Mucosa of descending colon (tissue), 3 donors: ENCODE measurements at regions not wholly inside any gene's neighbourhood (a gene's known extent, or its start where the extent isn't known, plus 50 kb on each side); places are given as distances from the start of the nearest gene placed in this dataset.

Experiments used
- ATAC-seq: fragments of 200-7000 bp; cut with Tn5 transposase; one replicate; pipeline ENCODE4 v1.9.1; 2020; ENCODE audit warnings: mild to moderate bottlenecking, moderate library complexity
- DNase-seq, 3 donors: peaks; one replicate each; pipeline ENCODE4 v3.0.0-alpha.2; 2020
- H3K36me3 ChIP-seq: fragments of 200-600 bp; one replicate; pipeline ENCODE4 v1.8.0; 2021; ENCODE audit warnings: low read depth, mild to moderate bottlenecking
- H3K4me1 ChIP-seq: fragments of 200-600 bp; one replicate; pipeline ENCODE4 v1.8.0; 2021; ENCODE audit warnings: low read depth, mild to moderate bottlenecking
- H3K4me3 ChIP-seq: fragments of 200-600 bp; one replicate; pipeline ENCODE4 v1.8.0; 2021; ENCODE audit warnings: mild to moderate bottlenecking
- H3K9me3 ChIP-seq: fragments of 200-600 bp; one replicate; pipeline ENCODE4 v1.8.0; 2021; ENCODE audit warnings: mild to moderate bottlenecking
- CTCF ChIP-seq: fragments of 200-600 bp; IDR thresholded peaks from one replicate; pipeline ENCODE4 v1.8.0; 2022; ENCODE audit warnings: antibody characterized with exemption, mild to moderate bottlenecking
- intact Hi-C, 2 donors: fragments of 100-400 bp; cut with DNase I in 1 of 2; cut with micrococcal nuclease in 1 of 2; formaldehyde crosslinking; loops; one replicate each; pipeline versions ENCODE4 v1.11.0 to v1.11.1; 2022; cut with DNase I, micrococcal nuclease
- donor health status: DM: no; HTN: no; CAD: no; lungs with moderate emphysema.
- donor health status: DM: no; HTN: no; CAD: no.
- donor health status: DM: no; HTN: yes; CAD: no.

GRCh38 chr15:96966554-96966953, 636.1 kb downstream of the NR2F2 start:
- Histone ChIP-seq H3K4me3 (no peak overlapping the region), H3K36me3 (no peaks in the 10 kb centered on the region), H3K9me3 (peaks cover 3% of the 10 kb centered on the region), H3K4me1 (no peaks in the 10 kb centered on the region)
- DNase-seq (no peak), ATAC-seq (no peak)
- TF ChIP-seq CTCF: no peak
- intact Hi-C loops: no loop called here

GRCh38 chr15:96969732-96970710, 639.5 kb downstream of the NR2F2 start:
- no peaks in the 10 kb centered on the region for H3K9me3 ChIP-seq
- intact Hi-C loops: no loop called here
- DNase-seq (no peak), ATAC-seq (no peak)
- TF ChIP-seq CTCF: no peak
- H3K36me3 ChIP-seq: no peaks in the 10 kb centered on the region
- no peaks in the 10 kb centered on the region for H3K4me1 ChIP-seq
- no peak overlapping the region for H3K4me3 ChIP-seq

- intact Hi-C loops: no loop called here
- ATAC-seq (no peak), DNase-seq (no peak)
- Histone ChIP-seq H3K4me1 (no peaks in the 10 kb centered on the region), H3K4me3 (no peak overlapping the region), H3K9me3 (no peaks in the 10 kb centered on the region), H3K36me3 (no peaks in the 10 kb centered on the region)
- TF ChIP-seq CTCF: no peak
Observed at GRCh38 chr15:96972201-96972600, 641.7 kb downstream of the NR2F2 start.

- H3K4me3 ChIP-seq: no peak overlapping the region
- H3K9me3 ChIP-seq: no peaks in the 10 kb centered on the region
- ATAC-seq (no peak), DNase-seq (no peak)
- intact Hi-C loops: no loop called here
- H3K36me3 ChIP-seq: no peaks in the 10 kb centered on the region
- no peak for TF ChIP-seq CTCF
- no peaks in the 10 kb centered on the region for H3K4me1 ChIP-seq
Observed at GRCh38 chr15:96974761-96975160, 644.3 kb downstream of the NR2F2 start.

GRCh38 chr15:96977886-96978285, 647.4 kb downstream of the NR2F2 start:
- H3K4me3 ChIP-seq: no peak overlapping the region
- ATAC-seq: no peak
- H3K36me3 ChIP-seq: no peaks in the 10 kb centered on the region
- no peak for TF ChIP-seq CTCF
- DNase-seq: no peak
- intact Hi-C loops: no loop called here
- H3K9me3 ChIP-seq: no peaks in the 10 kb centered on the region
- no peaks in the 10 kb centered on the region for H3K4me1 ChIP-seq
